ENCODE measurements at regions not wholly inside any gene's neighbourhood (a gene's known extent, or its start where the extent isn't known, plus 50 kb on each side); places are given as distances from the start of the nearest gene placed in this dataset.

DNA sequence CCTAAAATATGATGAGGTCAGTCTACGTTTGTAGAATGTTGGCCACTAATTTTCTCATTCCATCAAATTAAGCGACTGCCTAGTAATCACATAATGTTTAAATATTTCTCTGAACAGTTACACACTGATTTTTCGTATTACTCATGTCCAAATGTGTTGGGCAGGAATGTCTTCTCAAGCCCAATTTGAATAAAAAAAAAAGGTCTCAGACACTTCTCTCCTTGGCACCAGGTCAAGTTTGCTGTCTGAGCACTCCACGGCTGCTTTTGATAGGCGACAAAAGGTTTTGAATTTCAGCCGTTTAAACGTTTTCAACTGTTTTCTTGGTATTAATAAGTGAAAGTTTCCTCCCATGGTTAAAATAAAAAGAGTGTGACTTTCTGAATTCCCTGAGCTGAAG is 542.1 kb downstream of the IRX1 start:
- TF ChIP-seq, protein P1, sequence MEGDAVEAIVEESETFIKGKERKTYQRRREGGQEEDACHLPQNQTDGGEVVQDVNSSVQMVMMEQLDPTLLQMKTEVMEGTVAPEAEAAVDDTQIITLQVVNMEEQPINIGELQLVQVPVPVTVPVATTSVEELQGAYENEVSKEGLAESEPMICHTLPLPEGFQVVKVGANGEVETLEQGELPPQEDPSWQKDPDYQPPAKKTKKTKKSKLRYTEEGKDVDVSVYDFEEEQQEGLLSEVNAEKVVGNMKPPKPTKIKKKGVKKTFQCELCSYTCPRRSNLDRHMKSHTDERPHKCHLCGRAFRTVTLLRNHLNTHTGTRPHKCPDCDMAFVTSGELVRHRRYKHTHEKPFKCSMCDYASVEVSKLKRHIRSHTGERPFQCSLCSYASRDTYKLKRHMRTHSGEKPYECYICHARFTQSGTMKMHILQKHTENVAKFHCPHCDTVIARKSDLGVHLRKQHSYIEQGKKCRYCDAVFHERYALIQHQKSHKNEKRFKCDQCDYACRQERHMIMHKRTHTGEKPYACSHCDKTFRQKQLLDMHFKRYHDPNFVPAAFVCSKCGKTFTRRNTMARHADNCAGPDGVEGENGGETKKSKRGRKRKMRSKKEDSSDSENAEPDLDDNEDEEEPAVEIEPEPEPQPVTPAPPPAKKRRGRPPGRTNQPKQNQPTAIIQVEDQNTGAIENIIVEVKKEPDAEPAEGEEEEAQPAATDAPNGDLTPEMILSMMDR (IDR thresholded peaks at IDR 0.05) = no peak
- TF ChIP-seq POLR2A (IDR thresholded peaks at IDR 0.05) (no peak), EP300 (IDR thresholded peaks at IDR 0.05) (no peak)

Data from ovary (tissue), 3 donors.